ENCODE measurements at regions not wholly inside any gene's neighbourhood (a gene's known extent, or its start where the extent isn't known, plus 50 kb on each side); places are given as distances from the start of the nearest gene placed in this dataset.

DNA sequence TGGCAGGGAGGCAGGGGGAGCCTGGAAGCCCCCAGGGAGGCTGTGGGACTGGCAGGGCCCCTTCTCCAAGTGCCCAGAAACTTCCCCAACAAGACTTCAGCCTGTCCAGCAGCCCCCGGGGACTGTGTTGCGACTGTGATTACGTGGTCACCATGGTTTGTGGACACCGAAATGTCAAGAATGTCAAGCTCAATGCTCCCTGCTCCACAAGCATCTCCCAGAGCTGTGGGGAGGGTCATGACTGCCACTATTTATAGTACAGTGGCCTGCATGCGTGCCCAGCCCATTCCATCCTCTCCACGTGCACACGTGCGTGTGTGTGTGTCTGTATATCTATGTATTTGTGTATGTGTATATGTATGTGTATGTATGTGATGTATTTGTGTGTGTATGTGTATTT is 93.8 kb upstream of the MBOAT2 start:
- WGBS, 2 donors (ENCODE audit: low coverage in 1 of 2) = 73% methylated on average over 8 of the region's 8 CpGs; no CpG with 5 or more reads in 1 of the 2 donors
- no peaks in the 10 kb centered on the region for H3K36me3 ChIP-seq
- TF ChIP-seq POLR2AphosphoS5 (IDR thresholded peaks at IDR 0.05) (no peak), POLR2A (IDR thresholded peaks at IDR 0.05) (no peak), EP300 (IDR thresholded peaks at IDR 0.05) (no peak)
- TF ChIP-seq, protein P1, sequence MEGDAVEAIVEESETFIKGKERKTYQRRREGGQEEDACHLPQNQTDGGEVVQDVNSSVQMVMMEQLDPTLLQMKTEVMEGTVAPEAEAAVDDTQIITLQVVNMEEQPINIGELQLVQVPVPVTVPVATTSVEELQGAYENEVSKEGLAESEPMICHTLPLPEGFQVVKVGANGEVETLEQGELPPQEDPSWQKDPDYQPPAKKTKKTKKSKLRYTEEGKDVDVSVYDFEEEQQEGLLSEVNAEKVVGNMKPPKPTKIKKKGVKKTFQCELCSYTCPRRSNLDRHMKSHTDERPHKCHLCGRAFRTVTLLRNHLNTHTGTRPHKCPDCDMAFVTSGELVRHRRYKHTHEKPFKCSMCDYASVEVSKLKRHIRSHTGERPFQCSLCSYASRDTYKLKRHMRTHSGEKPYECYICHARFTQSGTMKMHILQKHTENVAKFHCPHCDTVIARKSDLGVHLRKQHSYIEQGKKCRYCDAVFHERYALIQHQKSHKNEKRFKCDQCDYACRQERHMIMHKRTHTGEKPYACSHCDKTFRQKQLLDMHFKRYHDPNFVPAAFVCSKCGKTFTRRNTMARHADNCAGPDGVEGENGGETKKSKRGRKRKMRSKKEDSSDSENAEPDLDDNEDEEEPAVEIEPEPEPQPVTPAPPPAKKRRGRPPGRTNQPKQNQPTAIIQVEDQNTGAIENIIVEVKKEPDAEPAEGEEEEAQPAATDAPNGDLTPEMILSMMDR (IDR thresholded peaks at IDR 0.05) = no peak

DNA sequence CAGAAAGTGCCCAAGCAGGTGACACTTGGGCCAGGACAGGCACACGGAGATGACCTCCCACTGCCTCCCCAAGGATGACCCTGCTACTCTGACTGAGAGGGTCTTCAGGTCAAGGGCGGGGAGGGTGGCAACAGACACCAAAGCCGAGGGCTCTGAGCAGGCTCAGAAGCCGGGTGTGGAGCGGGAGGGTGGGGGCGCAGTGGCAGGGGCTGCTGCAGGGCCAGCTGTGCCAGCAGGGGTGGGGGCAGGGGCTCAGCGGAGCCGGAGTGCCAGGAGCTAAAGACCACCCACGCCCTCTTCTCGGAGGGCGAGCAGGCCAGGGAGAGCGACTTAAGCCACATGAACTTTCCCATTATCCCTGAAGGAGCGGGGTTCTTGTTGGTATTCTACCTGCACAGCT is 93.3 kb upstream of the MBOAT2 start:
- no peak for TF ChIP-seq POLR2A (IDR thresholded peaks at IDR 0.05)
- TF ChIP-seq, protein P1 (IDR thresholded peaks at IDR 0.05) = no peak
- TF ChIP-seq EP300 (IDR thresholded peaks at IDR 0.05) = no peak
- TF ChIP-seq POLR2AphosphoS5 (IDR thresholded peaks at IDR 0.05) = no peak
- 80 to 100% methylated on average over 1 of the region's 13 CpGs for WGBS, 2 donors (ENCODE audit: low coverage in 1 of 2)

More for the DNA sequence above, 93.8 kb upstream of the MBOAT2 start:
- peaks cover 0 to 20% (median 5%) of the 10 kb centered on the region in 3 donors for H3K4me1 ChIP-seq
- no peaks in the 10 kb centered on the region for H3K27me3 ChIP-seq
- no peaks in the 10 kb centered on the region for H3K9me3 ChIP-seq
- no peak overlapping the region for H3K4me3 ChIP-seq
- ATAC-seq = no peak
- no peak overlapping the region for H3K27ac ChIP-seq

DNA sequence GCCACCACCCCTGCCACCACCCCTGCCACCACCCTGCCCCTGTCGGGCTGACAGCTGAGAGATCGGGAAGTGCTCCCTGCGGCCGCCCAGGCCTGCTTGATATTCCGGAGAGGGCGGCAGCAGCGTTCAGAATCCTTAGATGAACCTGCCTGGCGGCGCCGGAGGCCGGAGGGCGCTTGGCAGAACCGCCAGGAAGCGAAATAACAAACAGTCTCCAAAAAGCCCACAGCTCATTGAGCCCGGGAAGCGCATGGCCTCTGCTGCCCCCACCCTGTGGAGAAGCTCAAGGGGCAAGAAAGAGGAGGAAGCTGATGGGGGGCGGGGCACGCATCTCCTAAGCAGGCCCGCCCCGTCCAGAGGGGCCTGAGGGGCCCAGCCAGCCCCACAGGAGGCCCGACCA is 92.2 kb upstream of the MBOAT2 start:
- H3K36me3 ChIP-seq = no peaks in the 10 kb centered on the region
- ATAC-seq = peak; percentile 68
- H3K9me3 ChIP-seq = no peaks in the 10 kb centered on the region
- peaks cover 0 to 20% (median 5%) of the 10 kb centered on the region in 3 donors for H3K4me1 ChIP-seq
- TF ChIP-seq POLR2AphosphoS5 (IDR thresholded peaks at IDR 0.05) (no peak), EP300 (IDR thresholded peaks at IDR 0.05) (no peak)
- TF ChIP-seq, protein P1 (IDR thresholded peaks at IDR 0.05) = peak in 2 of 4 experiments; percentile 32 to 44
- H3K27me3 ChIP-seq = no peaks in the 10 kb centered on the region
- H3K27ac ChIP-seq = peak overlapping the region in 2 of 4 donors; percentile 25 to 27
- H3K4me3 ChIP-seq = peak overlapping the region in 1 of 2 donors; percentile 26
- 43% methylated on average over 12 of the region's 21 CpGs; no CpG with 5 or more reads in 1 of the 2 donors for WGBS, 2 donors (ENCODE audit: low coverage in 1 of 2)

More for the DNA sequence above, 93.3 kb upstream of the MBOAT2 start:
- Histone ChIP-seq H3K27me3 (no peaks in the 10 kb centered on the region), H3K36me3 (no peaks in the 10 kb centered on the region), H3K9me3 (no peaks in the 10 kb centered on the region), H3K27ac (no peak overlapping the region), H3K4me3 (no peak overlapping the region), H3K4me1 (peaks cover 0 to 20% (median 5%) of the 10 kb centered on the region in 3 donors)
- no peak for ATAC-seq

DNA sequence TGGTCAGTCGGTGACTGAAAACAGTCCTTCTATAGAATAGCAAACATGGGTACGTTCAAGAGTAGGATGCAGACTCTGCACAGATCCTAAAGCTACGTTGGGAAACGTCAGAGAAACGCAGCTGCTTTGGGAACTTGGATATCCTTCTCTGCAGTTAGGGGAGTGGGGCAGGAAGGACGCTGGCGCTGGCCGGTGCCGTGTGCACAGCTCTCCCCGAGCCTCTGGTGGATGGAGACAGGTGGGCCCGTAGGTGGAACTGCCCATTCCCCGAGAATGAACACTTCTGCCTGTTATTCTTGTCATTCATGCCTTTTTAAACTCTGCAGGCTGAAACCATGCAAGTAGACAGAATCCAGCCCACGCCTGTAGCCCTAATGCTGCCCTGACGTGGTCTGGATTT is 91.7 kb upstream of the MBOAT2 start:
- 74% methylated on average over 11 of the region's 14 CpGs; no CpG with 5 or more reads in 1 of the 2 donors for WGBS, 2 donors (ENCODE audit: low coverage in 1 of 2)
- Histone ChIP-seq H3K4me3 (peak overlapping the region in 1 of 2 donors; percentile 26), H3K27me3 (no peaks in the 10 kb centered on the region), H3K27ac (peak overlapping the region in 2 of 4 donors; percentile 25 to 27), H3K9me3 (no peaks in the 10 kb centered on the region), H3K36me3 (no peaks in the 10 kb centered on the region), H3K4me1 (peaks cover 0 to 20% (median 5%) of the 10 kb centered on the region in 3 donors)
- TF ChIP-seq EP300 (IDR thresholded peaks at IDR 0.05) (no peak), POLR2AphosphoS5 (IDR thresholded peaks at IDR 0.05) (no peak), POLR2A (IDR thresholded peaks at IDR 0.05) (no peak)
- TF ChIP-seq, protein P1 (IDR thresholded peaks at IDR 0.05) = no peak
- ATAC-seq = peak; percentile 22

DNA sequence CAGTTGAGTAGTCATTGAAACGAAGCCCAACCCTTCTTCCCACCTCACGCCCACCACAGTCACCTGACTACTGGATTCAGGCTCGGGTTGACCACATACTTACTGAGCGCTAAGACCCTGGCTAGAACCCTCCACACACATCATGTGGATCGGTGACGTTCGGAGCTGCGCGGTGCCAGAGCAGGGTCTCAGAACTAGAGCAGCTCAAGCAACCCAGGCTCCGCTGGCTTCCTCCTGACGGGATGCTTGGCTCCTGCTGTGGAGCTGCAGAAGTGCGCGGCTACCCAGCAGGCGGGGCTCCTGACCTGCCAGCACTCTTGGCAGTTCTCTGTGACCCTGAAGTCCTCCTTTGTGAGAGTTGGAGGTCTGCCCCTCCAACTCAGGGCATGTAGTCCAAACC is 90.6 kb upstream of the MBOAT2 start:
- ATAC-seq = no peak
- Histone ChIP-seq H3K4me3 (no peak overlapping the region), H3K27ac (no peak overlapping the region), H3K36me3 (no peaks in the 10 kb centered on the region), H3K9me3 (no peaks in the 10 kb centered on the region), H3K4me1 (peaks cover 0 to 20% (median 5%) of the 10 kb centered on the region in 3 donors), H3K27me3 (no peaks in the 10 kb centered on the region)
- WGBS, 2 donors (ENCODE audit: low coverage in 1 of 2) = 66% methylated on average over 3 of the region's 14 CpGs; no CpG with 5 or more reads in 1 of the 2 donors
- TF ChIP-seq POLR2AphosphoS5 (IDR thresholded peaks at IDR 0.05) (no peak), EP300 (IDR thresholded peaks at IDR 0.05) (no peak), POLR2A (IDR thresholded peaks at IDR 0.05) (no peak)
- TF ChIP-seq, protein P1 (IDR thresholded peaks at IDR 0.05) = no peak
